Prostate gland (tissue), 2 donors: ENCODE measurements at regions not wholly inside any gene's neighbourhood (a gene's known extent, or its start where the extent isn't known, plus 50 kb on each side); places are given as distances from the start of the nearest gene placed in this dataset.

ENCODE experiments used
- POLR2A ChIP-seq: fragments of 450-650 bp; IDR thresholded peaks from one replicate; pipeline ENCODE4 v1.6.1; 2016; ENCODE audit warnings: antibody characterized with exemption, mild to moderate bottlenecking
- TF ChIP-seq, protein P1 (sequence below), 4 experiments: fragments of 200-600 bp in 2 of 4; fragments of 450-650 bp in 2 of 4; sonication (generic) in 2 of 4; IDR thresholded peaks; 1 replicate in 3 of 4; 2 replicates in 1 of 4; pipeline ENCODE4 v1.5.1; 2016 to 2019; ENCODE audit warnings: antibody characterized with exemption in 4 of 4, mild to moderate bottlenecking in 2 of 4, moderate library complexity in 2 of 4

- TF ChIP-seq, protein P1, sequence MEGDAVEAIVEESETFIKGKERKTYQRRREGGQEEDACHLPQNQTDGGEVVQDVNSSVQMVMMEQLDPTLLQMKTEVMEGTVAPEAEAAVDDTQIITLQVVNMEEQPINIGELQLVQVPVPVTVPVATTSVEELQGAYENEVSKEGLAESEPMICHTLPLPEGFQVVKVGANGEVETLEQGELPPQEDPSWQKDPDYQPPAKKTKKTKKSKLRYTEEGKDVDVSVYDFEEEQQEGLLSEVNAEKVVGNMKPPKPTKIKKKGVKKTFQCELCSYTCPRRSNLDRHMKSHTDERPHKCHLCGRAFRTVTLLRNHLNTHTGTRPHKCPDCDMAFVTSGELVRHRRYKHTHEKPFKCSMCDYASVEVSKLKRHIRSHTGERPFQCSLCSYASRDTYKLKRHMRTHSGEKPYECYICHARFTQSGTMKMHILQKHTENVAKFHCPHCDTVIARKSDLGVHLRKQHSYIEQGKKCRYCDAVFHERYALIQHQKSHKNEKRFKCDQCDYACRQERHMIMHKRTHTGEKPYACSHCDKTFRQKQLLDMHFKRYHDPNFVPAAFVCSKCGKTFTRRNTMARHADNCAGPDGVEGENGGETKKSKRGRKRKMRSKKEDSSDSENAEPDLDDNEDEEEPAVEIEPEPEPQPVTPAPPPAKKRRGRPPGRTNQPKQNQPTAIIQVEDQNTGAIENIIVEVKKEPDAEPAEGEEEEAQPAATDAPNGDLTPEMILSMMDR (IDR thresholded peaks at IDR 0.05) = no peak
- TF ChIP-seq POLR2A = no peak
These were observed 220.6 kb upstream of the PLD5 start for GRCh38 chr1:242745079-242745478.
